Right lobe of liver (tissue), 6 donors: ENCODE measurements at regions not wholly inside any gene's neighbourhood (a gene's known extent, or its start where the extent isn't known, plus 50 kb on each side); places are given as distances from the start of the nearest gene placed in this dataset.

Experiments
- ATAC-seq, 4 donors: fragments of 200-7000 bp; cut with Tn5 transposase; one replicate each; pipeline ENCODE4 v1.9.1; 2020; ENCODE audit warnings: mild to moderate bottlenecking in 4 of 4, moderate library complexity in 4 of 4
- DNase-seq, 3 donors: peaks; one replicate each; pipeline ENCODE4 v3.0.0-alpha.2; 2020
- H3K27ac ChIP-seq, 3 donors: fragments of 200-600 bp; one replicate each; pipeline ENCODE4 v1.8.0; 2022
- H3K27me3 ChIP-seq, 2 donors: fragments of 200-600 bp; one replicate each; pipeline ENCODE4 v1.8.0; 2022
- H3K36me3 ChIP-seq, 4 donors: fragments of 200-600 bp; sonication (generic) in 1 of 4; one replicate each; pipeline versions ENCODE4 v1.5.1 to v1.8.0; 2017 to 2022; ENCODE audit warnings: control low read depth in 1 of 4
- H3K4me1 ChIP-seq, 4 donors: fragments of 200-600 bp; sonication (generic) in 1 of 4; one replicate each; pipeline versions ENCODE4 v1.5.1 to v1.8.0; 2017 to 2022; ENCODE audit warnings: control low read depth in 1 of 4
- H3K4me3 ChIP-seq, 3 donors: fragments of 200-600 bp; one replicate each; pipeline ENCODE4 v1.8.0; 2022
- H3K9me3 ChIP-seq, 4 donors: fragments of 200-600 bp; sonication (generic) in 1 of 4; one replicate each; pipeline versions ENCODE4 v1.5.1 to v1.8.0; 2017 to 2022; ENCODE audit warnings: control low read depth in 1 of 4
- POLR2A ChIP-seq: fragments of 450-650 bp; IDR thresholded peaks from one replicate; pipeline ENCODE4 v1.6.1; 2017; ENCODE audit warnings: antibody characterized with exemption, mild to moderate bottlenecking
- WGBS: methylation state at CpG from one replicate; pipeline ENCODE4 v1.1.6; 2018; ENCODE audit warnings: low coverage, low lambda C conversion rate; ENCODE audit not compliant: insufficient coverage; ENCODE audit errors: missing lambda C conversion rate; 5-methylcytosine and 5-hydroxymethylcytosine counted together
- intact Hi-C, 2 donors: fragments of 100-400 bp; cut with DNase I; formaldehyde crosslinking; loops; one replicate each; pipeline versions ENCODE4 v1.11.2 to v1.14.1; 2022
- TF ChIP-seq, protein P1 (sequence below), 4 donors: fragments of 200-600 bp in 3 of 4; fragments of 450-650 bp in 1 of 4; IDR thresholded peaks; one replicate each; pipeline versions ENCODE4 v1.5.1 to v1.8.0; 2016 to 2022; ENCODE audit warnings: antibody characterized with exemption in 4 of 4, mild to moderate bottlenecking in 2 of 4
- donor health status: DM: no; HTN: yes; CAD: no.
- donor health status: DM: no; HTN: no; CAD: no.
- donor health status: DM: no; HTN: no; CAD: no.
- donor health status: DM: no; HTN: yes; CAD: no.
- donor health status: DM: no; HTN: yes; CAD: no.

DNA sequence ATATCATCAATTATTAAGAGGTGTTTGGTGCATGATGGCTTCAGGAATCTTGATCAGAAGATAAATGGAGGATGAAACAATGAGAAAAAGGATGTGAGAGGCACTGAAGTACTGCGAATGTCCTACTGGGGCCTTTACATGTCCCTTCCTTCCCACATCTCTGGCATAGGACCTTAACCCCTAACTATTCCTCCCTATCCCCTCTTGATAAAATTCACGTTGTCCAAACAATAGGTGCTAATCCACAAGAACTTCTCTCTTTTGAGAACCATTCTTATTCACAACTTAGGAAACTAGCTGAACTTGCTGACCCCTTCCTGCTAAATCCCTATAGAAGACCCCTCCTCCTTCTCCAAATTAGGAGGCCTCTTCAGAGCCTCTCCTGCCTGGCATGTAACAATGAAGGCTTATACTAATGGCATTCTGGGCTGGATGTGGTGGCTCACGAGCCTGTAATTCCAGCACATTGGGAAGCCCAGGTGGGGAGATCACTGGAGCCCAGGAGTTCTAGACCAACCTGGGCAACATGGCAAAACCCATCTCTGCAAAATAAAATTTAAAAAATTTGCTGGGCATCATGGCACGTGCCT, 276.5 kb upstream of the SMARCA2 start:
- no peak overlapping the region for H3K4me3 ChIP-seq
- H3K9me3 ChIP-seq: no peaks in the 10 kb centered on the region
- H3K27me3 ChIP-seq: no peaks in the 10 kb centered on the region
- DNase-seq (no peak), ATAC-seq (no peak)
- no peaks in the 10 kb centered on the region for H3K36me3 ChIP-seq
- 45% methylated on average over 4 of the region's 4 CpGs for WGBS
- TF ChIP-seq, protein P1, sequence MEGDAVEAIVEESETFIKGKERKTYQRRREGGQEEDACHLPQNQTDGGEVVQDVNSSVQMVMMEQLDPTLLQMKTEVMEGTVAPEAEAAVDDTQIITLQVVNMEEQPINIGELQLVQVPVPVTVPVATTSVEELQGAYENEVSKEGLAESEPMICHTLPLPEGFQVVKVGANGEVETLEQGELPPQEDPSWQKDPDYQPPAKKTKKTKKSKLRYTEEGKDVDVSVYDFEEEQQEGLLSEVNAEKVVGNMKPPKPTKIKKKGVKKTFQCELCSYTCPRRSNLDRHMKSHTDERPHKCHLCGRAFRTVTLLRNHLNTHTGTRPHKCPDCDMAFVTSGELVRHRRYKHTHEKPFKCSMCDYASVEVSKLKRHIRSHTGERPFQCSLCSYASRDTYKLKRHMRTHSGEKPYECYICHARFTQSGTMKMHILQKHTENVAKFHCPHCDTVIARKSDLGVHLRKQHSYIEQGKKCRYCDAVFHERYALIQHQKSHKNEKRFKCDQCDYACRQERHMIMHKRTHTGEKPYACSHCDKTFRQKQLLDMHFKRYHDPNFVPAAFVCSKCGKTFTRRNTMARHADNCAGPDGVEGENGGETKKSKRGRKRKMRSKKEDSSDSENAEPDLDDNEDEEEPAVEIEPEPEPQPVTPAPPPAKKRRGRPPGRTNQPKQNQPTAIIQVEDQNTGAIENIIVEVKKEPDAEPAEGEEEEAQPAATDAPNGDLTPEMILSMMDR (IDR thresholded peaks at IDR 0.05): no peak
- no peak for TF ChIP-seq POLR2A
- intact Hi-C loops: no loop called here
- no peaks in the 10 kb centered on the region for H3K4me1 ChIP-seq
- H3K27ac ChIP-seq: no peak overlapping the region

DNA sequence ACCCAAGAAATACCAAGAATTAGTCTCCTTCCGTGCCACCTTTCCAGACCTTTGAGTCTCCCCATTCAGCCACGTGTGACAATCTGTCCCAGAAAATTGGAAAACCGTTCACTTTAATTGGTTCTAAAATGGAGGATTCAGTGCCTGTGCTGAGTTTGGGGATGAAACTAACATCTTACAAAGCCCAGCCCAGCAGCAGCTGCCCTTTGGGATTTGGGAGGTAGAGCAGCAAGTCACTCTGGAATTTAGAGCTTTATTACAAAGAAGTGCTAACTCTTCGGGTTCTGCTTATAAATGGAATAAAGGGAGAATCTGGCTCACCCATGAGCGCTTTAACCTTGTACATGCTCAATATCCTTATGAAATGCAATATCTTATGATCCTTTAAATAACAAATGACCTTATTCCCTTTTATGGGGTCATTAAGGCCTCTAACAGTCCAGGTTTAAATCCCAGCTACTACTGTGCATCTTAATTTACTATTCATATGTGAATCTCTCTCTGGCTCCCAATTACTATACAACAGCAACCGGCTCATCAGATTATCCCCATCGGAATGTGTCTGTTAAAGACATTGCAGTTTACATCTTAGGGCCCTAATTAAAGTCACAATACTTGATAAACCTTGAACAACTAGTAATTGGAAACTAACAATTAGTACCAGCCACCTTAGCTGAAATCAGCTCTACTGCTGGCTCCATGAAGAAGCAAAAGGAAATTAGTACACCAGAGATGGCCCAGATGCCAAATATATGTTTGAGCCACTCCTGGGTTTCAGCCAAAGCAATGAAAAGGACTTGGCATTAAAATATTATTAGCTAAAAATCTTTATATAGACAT, 271.8 kb upstream of the SMARCA2 start:
- DNase-seq (no peak), ATAC-seq (no peak)
- 63% methylated on average over 7 of the region's 7 CpGs for WGBS
- no peak overlapping the region for H3K27ac ChIP-seq
- H3K27me3 ChIP-seq: no peaks in the 10 kb centered on the region
- no peak overlapping the region for H3K4me3 ChIP-seq
- no peak for TF ChIP-seq POLR2A
- TF ChIP-seq, protein P1 (IDR thresholded peaks at IDR 0.05): no peak
- intact Hi-C loops: no loop called here
- H3K9me3 ChIP-seq: no peaks in the 10 kb centered on the region
- no peaks in the 10 kb centered on the region for H3K36me3 ChIP-seq
- H3K4me1 ChIP-seq: no peaks in the 10 kb centered on the region

DNA sequence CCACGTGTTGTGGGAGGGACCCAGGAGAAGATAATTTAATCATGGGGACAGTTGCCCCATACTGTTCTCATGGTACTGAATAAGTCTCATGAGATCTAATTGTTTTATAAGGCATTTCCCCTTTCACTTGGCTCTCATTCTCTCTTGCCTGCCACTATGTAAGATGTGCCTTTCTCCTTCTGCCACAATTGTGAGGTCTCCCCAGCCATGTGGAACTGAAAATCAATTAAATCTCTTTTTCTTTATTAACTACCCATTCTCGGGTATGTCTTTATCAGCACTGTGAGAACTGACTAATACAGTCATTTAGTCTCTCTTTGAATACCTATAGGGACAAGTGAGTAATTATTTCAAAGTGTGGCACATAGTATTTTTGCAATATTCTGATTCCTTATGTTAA, 269.2 kb upstream of the SMARCA2 start:
- H3K9me3 ChIP-seq: no peaks in the 10 kb centered on the region
- TF ChIP-seq, protein P1 (IDR thresholded peaks at IDR 0.05): no peak
- TF ChIP-seq POLR2A: no peak
- intact Hi-C loops: no loop called here
- ATAC-seq: no peak
- H3K4me3 ChIP-seq: no peak overlapping the region
- H3K27ac ChIP-seq: no peak overlapping the region
- WGBS: 15% methylated on average over 2 of the region's 2 CpGs
- H3K4me1 ChIP-seq: no peaks in the 10 kb centered on the region
- H3K27me3 ChIP-seq: no peaks in the 10 kb centered on the region
- DNase-seq: no peak
- H3K36me3 ChIP-seq: no peaks in the 10 kb centered on the region

DNA sequence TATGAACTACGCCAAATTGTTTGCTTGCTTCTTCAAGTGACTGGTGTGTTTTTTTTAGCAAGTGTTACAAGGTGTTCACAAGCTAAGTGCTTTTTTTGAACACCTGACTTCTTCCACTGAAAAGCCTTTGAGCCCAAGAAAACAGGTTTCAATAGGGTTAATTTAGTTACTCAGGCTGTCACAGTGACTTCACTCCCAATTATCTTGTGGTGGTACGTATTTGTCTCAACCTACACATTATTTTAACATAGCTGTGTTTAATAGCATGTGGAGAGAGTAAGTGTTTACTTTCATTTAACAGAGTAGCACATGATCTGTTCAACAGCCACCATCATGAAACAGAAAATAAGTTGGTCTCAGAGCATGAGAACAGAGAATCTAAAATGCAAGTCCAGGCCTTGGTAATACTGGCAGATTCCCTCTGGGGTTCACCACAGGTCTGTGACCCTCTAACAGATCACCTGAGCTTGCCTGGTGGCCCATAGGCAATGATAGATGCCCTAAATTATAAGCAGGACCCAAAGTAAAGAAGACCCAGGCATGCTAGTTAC, 267.7 kb upstream of the SMARCA2 start:
- TF ChIP-seq, protein P1 (IDR thresholded peaks at IDR 0.05): no peak
- TF ChIP-seq POLR2A: no peak
- no peaks in the 10 kb centered on the region for H3K9me3 ChIP-seq
- H3K4me3 ChIP-seq: no peak overlapping the region
- H3K27me3 ChIP-seq: no peaks in the 10 kb centered on the region
- intact Hi-C loops: no loop called here
- H3K27ac ChIP-seq: no peak overlapping the region
- no peak for ATAC-seq
- no peak for DNase-seq
- H3K36me3 ChIP-seq: no peaks in the 10 kb centered on the region
- 54% methylated on average over 2 of the region's 2 CpGs for WGBS
- no peaks in the 10 kb centered on the region for H3K4me1 ChIP-seq
